Endothelial cell (in vitro differentiated cells): ENCODE measurements at regions not wholly inside any gene's neighbourhood (a gene's known extent, or its start where the extent isn't known, plus 50 kb on each side); places are given as distances from the start of the nearest gene placed in this dataset.

Source experiments
- DNase-seq: peaks from one replicate; pipeline ENCODE4 v3.0.0; 2021; ENCODE audit warnings: low spot score
- H3K27ac Mint-ChIP-seq: one replicate; pipeline ENCODE4 v1.8.0; 2021; ENCODE audit warnings: mixed read lengths, inconsistent platforms; ENCODE audit not compliant: unreplicated experiment
- H3K27me3 Mint-ChIP-seq: one replicate; pipeline ENCODE4 v1.8.0; 2021; ENCODE audit warnings: mild to moderate bottlenecking, moderate library complexity, mixed read lengths, inconsistent platforms; ENCODE audit not compliant: unreplicated experiment
- H3K36me3 Mint-ChIP-seq: one replicate; pipeline ENCODE4 v1.8.0; 2021; ENCODE audit warnings: mild to moderate bottlenecking, low read depth, mixed read lengths, inconsistent platforms; ENCODE audit not compliant: unreplicated experiment
- H3K4me1 Mint-ChIP-seq: one replicate; pipeline ENCODE4 v1.8.0; 2021; ENCODE audit warnings: mild to moderate bottlenecking, mixed read lengths, inconsistent platforms; ENCODE audit not compliant: unreplicated experiment
- H3K4me3 Mint-ChIP-seq: one replicate; pipeline ENCODE4 v1.8.0; 2021; ENCODE audit warnings: mild to moderate bottlenecking, mixed read lengths, inconsistent platforms; ENCODE audit not compliant: unreplicated experiment
- H3K9me3 Mint-ChIP-seq: one replicate; pipeline ENCODE4 v1.8.0; 2021; ENCODE audit warnings: mixed read lengths, inconsistent platforms; ENCODE audit not compliant: unreplicated experiment
- TF ChIP-seq, protein P1 (sequence below): fragments of 200-600 bp; sonication (generic); IDR thresholded peaks from one replicate; pipeline ENCODE4 v1.5.0; 2021; ENCODE audit warnings: antibody characterized with exemption; ENCODE audit not compliant: unreplicated experiment

- no peak for DNase-seq
- TF ChIP-seq, protein P1, sequence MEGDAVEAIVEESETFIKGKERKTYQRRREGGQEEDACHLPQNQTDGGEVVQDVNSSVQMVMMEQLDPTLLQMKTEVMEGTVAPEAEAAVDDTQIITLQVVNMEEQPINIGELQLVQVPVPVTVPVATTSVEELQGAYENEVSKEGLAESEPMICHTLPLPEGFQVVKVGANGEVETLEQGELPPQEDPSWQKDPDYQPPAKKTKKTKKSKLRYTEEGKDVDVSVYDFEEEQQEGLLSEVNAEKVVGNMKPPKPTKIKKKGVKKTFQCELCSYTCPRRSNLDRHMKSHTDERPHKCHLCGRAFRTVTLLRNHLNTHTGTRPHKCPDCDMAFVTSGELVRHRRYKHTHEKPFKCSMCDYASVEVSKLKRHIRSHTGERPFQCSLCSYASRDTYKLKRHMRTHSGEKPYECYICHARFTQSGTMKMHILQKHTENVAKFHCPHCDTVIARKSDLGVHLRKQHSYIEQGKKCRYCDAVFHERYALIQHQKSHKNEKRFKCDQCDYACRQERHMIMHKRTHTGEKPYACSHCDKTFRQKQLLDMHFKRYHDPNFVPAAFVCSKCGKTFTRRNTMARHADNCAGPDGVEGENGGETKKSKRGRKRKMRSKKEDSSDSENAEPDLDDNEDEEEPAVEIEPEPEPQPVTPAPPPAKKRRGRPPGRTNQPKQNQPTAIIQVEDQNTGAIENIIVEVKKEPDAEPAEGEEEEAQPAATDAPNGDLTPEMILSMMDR, result no peak
Measured at GRCh38 chr16:66049865-66050264, 316.6 kb upstream of the CDH5 start.

GRCh38 chr16:66045626-66046025 lies 320.9 kb upstream of the CDH5 start:
- TF ChIP-seq, protein P1, result no peak
- no peaks in the 10 kb centered on the region for H3K36me3 Mint-ChIP-seq
- peaks cover 9% of the 10 kb centered on the region for H3K27me3 Mint-ChIP-seq
- H3K27ac Mint-ChIP-seq, result no peak overlapping the region
- H3K4me3 Mint-ChIP-seq, result no peak overlapping the region
- no peak for DNase-seq
- H3K4me1 Mint-ChIP-seq, result peaks cover 19% of the 10 kb centered on the region
- H3K9me3 Mint-ChIP-seq, result no peaks in the 10 kb centered on the region

More at GRCh38 chr16:66049865-66050264, 316.6 kb upstream of the CDH5 start:
- no peak overlapping the region for H3K4me3 Mint-ChIP-seq
- H3K27ac Mint-ChIP-seq, result no peak overlapping the region
- no peaks in the 10 kb centered on the region for H3K9me3 Mint-ChIP-seq
- H3K27me3 Mint-ChIP-seq, result no peaks in the 10 kb centered on the region
- H3K36me3 Mint-ChIP-seq, result no peaks in the 10 kb centered on the region
- H3K4me1 Mint-ChIP-seq, result no peaks in the 10 kb centered on the region

- DNase-seq, result no peak
- Mint-ChIP-seq H3K36me3 (no peaks in the 10 kb centered on the region), H3K4me1 (peaks cover 27% of the 10 kb centered on the region), H3K27ac (no peak overlapping the region), H3K9me3 (no peaks in the 10 kb centered on the region), H3K27me3 (peaks cover 9% of the 10 kb centered on the region), H3K4me3 (no peak overlapping the region)
- TF ChIP-seq, protein P1, result no peak
Measured at GRCh38 chr16:66044556-66044955, 321.9 kb upstream of the CDH5 start.

DNA sequence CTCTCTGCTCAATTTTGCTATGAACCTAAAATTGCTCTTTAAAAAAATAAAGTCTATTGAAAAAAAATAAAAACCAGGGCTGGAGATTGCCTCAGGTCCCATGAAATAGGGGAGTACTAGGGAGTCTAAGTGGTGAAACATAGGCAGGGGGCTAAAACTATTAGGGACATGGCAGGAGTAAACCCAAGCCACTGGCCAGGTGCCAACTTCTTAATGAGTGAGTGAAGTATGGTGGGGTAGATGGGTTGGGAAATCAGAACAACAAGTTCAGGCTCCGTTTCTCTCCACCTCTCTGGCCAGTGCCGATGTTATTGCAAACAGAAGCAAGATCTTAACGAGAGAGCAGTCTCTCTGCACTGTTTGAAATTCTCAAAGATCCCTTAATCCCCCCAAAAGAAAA lies 322.4 kb upstream of the CDH5 start:
- no peak overlapping the region for H3K27ac Mint-ChIP-seq
- TF ChIP-seq, protein P1, result no peak
- no peaks in the 10 kb centered on the region for H3K9me3 Mint-ChIP-seq
- peaks cover 11% of the 10 kb centered on the region for H3K27me3 Mint-ChIP-seq
- DNase-seq, result no peak
- no peaks in the 10 kb centered on the region for H3K36me3 Mint-ChIP-seq
- H3K4me3 Mint-ChIP-seq, result no peak overlapping the region
- H3K4me1 Mint-ChIP-seq, result peaks cover 32% of the 10 kb centered on the region

GRCh38 chr16:66043326-66043725 lies 323.2 kb upstream of the CDH5 start:
- H3K27me3 Mint-ChIP-seq, result peaks cover 12% of the 10 kb centered on the region

More at GRCh38 chr16:66043326-66043725, 323.2 kb upstream of the CDH5 start:
- TF ChIP-seq, protein P1, result no peak
- Mint-ChIP-seq H3K9me3 (no peaks in the 10 kb centered on the region), H3K27ac (no peak overlapping the region), H3K4me1 (peaks cover 36% of the 10 kb centered on the region), H3K36me3 (no peaks in the 10 kb centered on the region), H3K4me3 (no peak overlapping the region)
- no peak for DNase-seq
